Urothelium cell line (cell line): ENCODE measurements at regions not wholly inside any gene's neighbourhood (a gene's known extent, or its start where the extent isn't known, plus 50 kb on each side); places are given as distances from the start of the nearest gene placed in this dataset.

Experiments
- DNase-seq: peaks from one replicate; pipeline ENCODE4 v3.0.0; 2011; ENCODE audit warnings: low spot score, mixed read lengths
- FAIRE-seq: peaks from 2 replicates; lab custom pipeline; 2011; peaks lifted over from hg19 to GRCh38; lab: Jason Lieb, UNC

GRCh38 chr14:81946375-81946774 is 412.7 kb upstream of the SEL1L start:
- DNase-seq (no peak), FAIRE-seq (no peak)

GRCh38 chr14:81946834-81947798 is 413.5 kb upstream of the SEL1L start:
- FAIRE-seq, result no peak

GRCh38 chr14:81952917-81953316 is 419.3 kb upstream of the SEL1L start:
- DNase-seq (no peak), FAIRE-seq (no peak)

More at GRCh38 chr14:81946834-81947798, 413.5 kb upstream of the SEL1L start:
- DNase-seq, result no peak

- FAIRE-seq, result no peak
Observed at GRCh38 chr14:81953419-81953818, 419.8 kb upstream of the SEL1L start.

GRCh38 chr14:81955123-81955522 is 421.5 kb upstream of the SEL1L start:
- FAIRE-seq, result no peak
- DNase-seq, result no peak

More at GRCh38 chr14:81953419-81953818, 419.8 kb upstream of the SEL1L start:
- DNase-seq, result no peak

GRCh38 chr14:81960781-81961180 is 427.1 kb upstream of the SEL1L start:
- FAIRE-seq, result peak; percentile 17
- DNase-seq, result no peak

GRCh38 chr14:81963846-81964245 is 430.2 kb upstream of the SEL1L start:
- no peak for DNase-seq
- FAIRE-seq, result no peak

GRCh38 chr14:81970307-81970706 is 436.7 kb upstream of the SEL1L start:
- no peak for DNase-seq
- FAIRE-seq, result no peak

- DNase-seq, result no peak
- FAIRE-seq, result no peak
Observed at GRCh38 chr14:81971911-81972310, 438.3 kb upstream of the SEL1L start.

- DNase-seq (no peak), FAIRE-seq (no peak)
Observed at GRCh38 chr14:81972601-81973000, 438.9 kb upstream of the SEL1L start.

GRCh38 chr14:81974543-81974942 is 440.9 kb upstream of the SEL1L start:
- FAIRE-seq (no peak), DNase-seq (no peak)

- FAIRE-seq, result no peak
Observed at GRCh38 chr14:81980601-81981306, 447.1 kb upstream of the SEL1L start.

GRCh38 chr14:81981307-81981675 is 447.6 kb upstream of the SEL1L start:
- no peak for FAIRE-seq
- DNase-seq, result no peak

More at GRCh38 chr14:81980601-81981306, 447.1 kb upstream of the SEL1L start:
- no peak for DNase-seq

GRCh38 chr14:81982046-81982445 is 448.4 kb upstream of the SEL1L start:
- FAIRE-seq (no peak), DNase-seq (no peak)

GRCh38 chr14:81986005-81986404 is 452.4 kb upstream of the SEL1L start:
- no peak for FAIRE-seq

GRCh38 chr14:81989211-81989610 is 455.6 kb upstream of the SEL1L start:
- FAIRE-seq, result no peak
- no peak for DNase-seq

More at GRCh38 chr14:81986005-81986404, 452.4 kb upstream of the SEL1L start:
- no peak for DNase-seq

- DNase-seq, result peak; percentile 44
- no peak for FAIRE-seq
Observed at GRCh38 chr14:81990312-81990761, 456.7 kb upstream of the SEL1L start.

GRCh38 chr14:81991998-81992397 is 458.3 kb upstream of the SEL1L start:
- FAIRE-seq (no peak), DNase-seq (no peak)

GRCh38 chr14:81993432-81993831 is 459.8 kb upstream of the SEL1L start:
- no peak for FAIRE-seq
- DNase-seq, result no peak

- peak; percentile 65 for FAIRE-seq
- DNase-seq, result no peak
Observed at GRCh38 chr14:82003426-82003825, 469.8 kb upstream of the SEL1L start.

GRCh38 chr14:82009076-82009475 is 475.4 kb upstream of the SEL1L start:
- DNase-seq, result no peak
- no peak for FAIRE-seq

GRCh38 chr14:82009993-82010392 is 476.3 kb upstream of the SEL1L start:
- FAIRE-seq (no peak), DNase-seq (no peak)
